Chondrocyte (in vitro differentiated cells): ENCODE measurements at regions not wholly inside any gene's neighbourhood (a gene's known extent, or its start where the extent isn't known, plus 50 kb on each side); places are given as distances from the start of the nearest gene placed in this dataset.

ENCODE experiments used
- DNase-seq: peaks from one replicate; pipeline ENCODE4 v3.0.0; 2021; ENCODE audit warnings: mixed read lengths, low spot score
- H3K27ac Mint-ChIP-seq: one replicate; pipeline ENCODE4 v1.8.0; 2021; ENCODE audit warnings: mild to moderate bottlenecking, moderate library complexity, mixed read lengths; ENCODE audit not compliant: unreplicated experiment
- H3K27me3 Mint-ChIP-seq: 2 replicates; pipeline ENCODE4 v1.8.0; 2021; ENCODE audit warnings: low read depth, mixed read lengths
- H3K36me3 Mint-ChIP-seq: 2 replicates; pipeline ENCODE4 v1.8.0; 2021; ENCODE audit warnings: low read depth, mixed read lengths
- H3K4me1 Mint-ChIP-seq: 2 replicates; pipeline ENCODE4 v1.8.0; 2021; ENCODE audit warnings: low read depth, mild to moderate bottlenecking, mixed read lengths
- H3K4me3 Mint-ChIP-seq: one replicate; pipeline ENCODE4 v1.8.0; 2021; ENCODE audit warnings: mild to moderate bottlenecking, moderate library complexity, mixed read lengths; ENCODE audit not compliant: unreplicated experiment
- H3K9me3 Mint-ChIP-seq: 2 replicates; pipeline ENCODE4 v1.8.0; 2021; ENCODE audit warnings: low read depth, mixed read lengths
- CTCF ChIP-seq: fragments of 200-600 bp; sonication (generic); IDR thresholded peaks from 2 replicates; pipeline ENCODE4 v1.5.0; 2021; ENCODE audit warnings: antibody characterized with exemption, mild to moderate bottlenecking, moderate library complexity

- Mint-ChIP-seq H3K36me3 (no peaks in the 10 kb centered on the region), H3K27ac (no peak overlapping the region), H3K4me3 (no peak overlapping the region), H3K27me3 (no peaks in the 10 kb centered on the region), H3K4me1 (no peaks in the 10 kb centered on the region), H3K9me3 (no peaks in the 10 kb centered on the region)
- no peak for TF ChIP-seq CTCF
- DNase-seq = no peak
These were observed 804.3 kb downstream of the CDH11 start for GRCh38 chr16:64317601-64318000.

DNA sequence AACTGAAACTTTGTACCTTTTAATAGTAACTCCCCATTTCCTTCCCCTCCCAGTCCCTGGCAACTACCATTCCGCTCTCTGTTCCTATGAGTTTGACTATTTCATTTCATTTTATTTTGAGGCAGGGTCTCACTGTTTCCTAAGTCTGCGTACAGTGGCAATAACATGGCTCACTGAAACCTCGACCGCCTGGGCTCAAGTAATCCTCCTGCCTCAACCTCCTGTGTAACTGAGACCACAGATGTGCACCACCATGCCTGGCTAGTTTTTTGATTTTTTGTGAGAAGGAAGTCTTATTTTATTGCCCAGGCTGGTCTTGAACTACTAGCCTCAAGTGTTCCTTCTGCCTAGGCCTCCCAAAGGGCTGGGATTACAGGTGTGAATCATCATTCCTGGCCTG, 808.1 kb downstream of the CDH11 start:
- H3K4me3 Mint-ChIP-seq = no peak overlapping the region
- peaks cover 5% of the 10 kb centered on the region for H3K9me3 Mint-ChIP-seq
- H3K36me3 Mint-ChIP-seq = peaks cover 3% of the 10 kb centered on the region
- no peak for TF ChIP-seq CTCF
- H3K27ac Mint-ChIP-seq = no peak overlapping the region
- peaks cover 4% of the 10 kb centered on the region for H3K4me1 Mint-ChIP-seq
- no peak for DNase-seq
- H3K27me3 Mint-ChIP-seq = no peaks in the 10 kb centered on the region

- no peak for DNase-seq
- Mint-ChIP-seq H3K27ac (no peak overlapping the region), H3K4me3 (no peak overlapping the region), H3K27me3 (no peaks in the 10 kb centered on the region), H3K36me3 (peaks cover 5% of the 10 kb centered on the region), H3K9me3 (peaks cover 10% of the 10 kb centered on the region), H3K4me1 (peaks cover 4% of the 10 kb centered on the region)
- no peak for TF ChIP-seq CTCF
These were observed 808.9 kb downstream of the CDH11 start for GRCh38 chr16:64312980-64313379.

DNA sequence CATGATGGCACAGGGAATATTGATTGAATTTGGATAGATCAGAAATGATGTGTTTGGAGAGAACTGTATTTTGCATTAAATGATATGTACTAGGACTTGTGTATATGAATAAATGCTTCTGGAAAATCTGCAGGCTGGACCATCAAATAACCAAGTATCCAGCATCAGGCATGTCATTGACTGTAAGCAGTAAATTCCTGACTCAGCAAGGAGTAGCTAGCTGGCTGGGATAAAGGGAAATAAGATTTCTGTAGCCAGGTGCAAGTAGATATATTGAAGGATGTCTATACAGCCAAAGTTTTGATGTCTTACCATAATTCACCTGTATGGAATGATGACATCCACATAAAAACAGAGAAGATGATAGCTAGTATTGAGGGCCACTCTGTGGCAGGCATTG, 809.6 kb downstream of the CDH11 start:
- Mint-ChIP-seq H3K36me3 (peaks cover 5% of the 10 kb centered on the region), H3K27ac (no peak overlapping the region), H3K27me3 (no peaks in the 10 kb centered on the region), H3K4me1 (peaks cover 4% of the 10 kb centered on the region), H3K9me3 (peaks cover 10% of the 10 kb centered on the region), H3K4me3 (no peak overlapping the region)
- no peak for TF ChIP-seq CTCF
- no peak for DNase-seq

- Mint-ChIP-seq H3K27me3 (peaks cover 3% of the 10 kb centered on the region), H3K27ac (no peak overlapping the region), H3K4me3 (no peak overlapping the region), H3K36me3 (peaks cover 5% of the 10 kb centered on the region), H3K4me1 (peaks cover 4% of the 10 kb centered on the region), H3K9me3 (peaks cover 10% of the 10 kb centered on the region)
- TF ChIP-seq CTCF = no peak
- no peak for DNase-seq
These were observed 810.6 kb downstream of the CDH11 start for GRCh38 chr16:64311241-64311640.
